Endothelial cell of hepatic sinusoid (primary cell): ENCODE measurements at regions not wholly inside any gene's neighbourhood (a gene's known extent, or its start where the extent isn't known, plus 50 kb on each side); places are given as distances from the start of the nearest gene placed in this dataset.
"Not testable (repeated sequence)": the region's sequence is repeated elsewhere in the genome, so short reads cannot be mapped to it uniquely, and the experiment has no call there.

ENCODE experiments used
- in situ Hi-C: cut with HindIII; loops from 2 replicates; pipeline ENCODE4 v1.10.0; 2017; ENCODE audit warnings: low sequenced_read_pairs

- in situ Hi-C loops, result no loop called here
These were observed 122.6 kb downstream of the INHBA start for GRCh38 chr7:41579961-41580935.

- in situ Hi-C loops, result no loop called here
These were observed 124.2 kb downstream of the INHBA start for GRCh38 chr7:41578700-41579099.

- in situ Hi-C loops, result no loop called here
These were observed 126.7 kb downstream of the INHBA start for GRCh38 chr7:41576166-41576565.

- in situ Hi-C loops, result loop anchor here (5.0 kb wide), 1 partner anchor 113 kb away; no protein-coding TSS in a partner anchor
These were observed 128.5 kb downstream of the INHBA start for GRCh38 chr7:41574377-41574776.

- in situ Hi-C loops, result loop anchor here (5.0 kb wide), 1 partner anchor 113 kb away; no protein-coding TSS in a partner anchor
These were observed 129.0 kb downstream of the INHBA start for GRCh38 chr7:41573862-41574261.

- in situ Hi-C loops, result loop anchor here (5.0 kb wide), 1 partner anchor 114 kb away; no protein-coding TSS in a partner anchor
These were observed 129.4 kb downstream of the INHBA start for GRCh38 chr7:41573443-41573842.

- in situ Hi-C loops, result loop anchor here (5.0 kb wide), 1 partner anchor 114 kb away; no protein-coding TSS in a partner anchor
These were observed 129.9 kb downstream of the INHBA start for GRCh38 chr7:41573015-41573414.

GRCh38 chr7:41571573-41571972 lies 131.3 kb downstream of the INHBA start:
- in situ Hi-C loops, result loop anchor here (5.0 kb wide), 1 partner anchor 116 kb away; no protein-coding TSS in a partner anchor

- in situ Hi-C loops, result loop anchor here (5.0 kb wide), 1 partner anchor 117 kb away; no protein-coding TSS in a partner anchor
These were observed 132.1 kb downstream of the INHBA start for GRCh38 chr7:41570766-41571165.

GRCh38 chr7:41568135-41568534 lies 134.8 kb downstream of the INHBA start:
- in situ Hi-C loops, result no loop called here

- in situ Hi-C loops, result no loop called here
These were observed 135.2 kb downstream of the INHBA start for GRCh38 chr7:41567731-41568114.

- in situ Hi-C loops, result no loop called here
These were observed 135.7 kb downstream of the INHBA start for GRCh38 chr7:41567031-41567730.

- in situ Hi-C loops, result no loop called here
These were observed 136.3 kb downstream of the INHBA start for GRCh38 chr7:41566581-41566980.

- in situ Hi-C loops, result no loop called here
These were observed 137.2 kb downstream of the INHBA start for GRCh38 chr7:41565655-41566054.

- in situ Hi-C loops, result no loop called here
These were observed 143.5 kb downstream of the INHBA start for GRCh38 chr7:41559426-41559825.

- in situ Hi-C loops, result no loop called here
These were observed 148.4 kb downstream of the INHBA start for GRCh38 chr7:41554481-41554880.

GRCh38 chr7:41550046-41550445 lies 152.8 kb downstream of the INHBA start:
- in situ Hi-C loops, result not testable (repeated sequence)

- in situ Hi-C loops, result no loop called here
These were observed 158.6 kb downstream of the INHBA start for GRCh38 chr7:41544241-41544640.

GRCh38 chr7:41540601-41541000 lies 162.3 kb downstream of the INHBA start:
- in situ Hi-C loops, result no loop called here

GRCh38 chr7:41538810-41539724 lies 163.8 kb downstream of the INHBA start:
- in situ Hi-C loops, result no loop called here
